Natural killer cell (primary cell): ENCODE measurements at regions not wholly inside any gene's neighbourhood (a gene's known extent, or its start where the extent isn't known, plus 50 kb on each side); places are given as distances from the start of the nearest gene placed in this dataset.

Experiments used
- ATAC-seq, 3 donors: fragments of 150-1000 bp in 2 of 3; fragments of 200-7000 bp in 1 of 3; cut with Tn5 transposase; 1 replicate in 1 of 3; 2 replicates in 2 of 3; pipeline ENCODE4 v1.10.0; 2021; ENCODE audit warnings: mild to moderate bottlenecking in 2 of 3, moderate library complexity in 2 of 3
- DNase-seq, 2 donors: peaks; one replicate each; pipeline versions ENCODE4 v3.0.0 to v3.0.0-alpha.2; 2013 to 2021; ENCODE audit warnings: mixed read lengths in 1 of 2
- H3K27ac ChIP-seq: one replicate; pipeline ENCODE4 v1.5.1; 2013; ENCODE audit warnings: mild to moderate bottlenecking, low read length
- H3K27me3 ChIP-seq: one replicate; pipeline ENCODE4 v1.6.1; 2013; ENCODE audit warnings: low read length; ENCODE audit not compliant: control insufficient read depth, insufficient read depth
- H3K36me3 ChIP-seq: one replicate; pipeline ENCODE4 v1.6.1; 2013; ENCODE audit warnings: low read length; ENCODE audit not compliant: control insufficient read depth, insufficient read depth
- H3K4me1 ChIP-seq: one replicate; pipeline ENCODE4 v1.6.1; 2013; ENCODE audit warnings: low read length; ENCODE audit not compliant: control insufficient read depth, insufficient read depth
- H3K4me3 ChIP-seq: one replicate; pipeline ENCODE4 v1.5.1; 2013; ENCODE audit warnings: low read length
- H3K9me3 ChIP-seq: one replicate; pipeline ENCODE4 v1.6.1; 2013; ENCODE audit warnings: low read length; ENCODE audit not compliant: control insufficient read depth, insufficient read depth
- H3K27ac Mint-ChIP-seq, 2 donors: one replicate each; pipeline ENCODE4 v1.8.0; 2022; ENCODE audit warnings: mild to moderate bottlenecking in 2 of 2, mixed read lengths in 2 of 2, moderate library complexity in 1 of 2
- H3K27me3 Mint-ChIP-seq, 2 donors: one replicate each; pipeline ENCODE4 v1.8.0; 2022; ENCODE audit warnings: low read depth in 2 of 2, mixed read lengths in 2 of 2
- H3K36me3 Mint-ChIP-seq: one replicate; pipeline ENCODE4 v1.8.0; 2022; ENCODE audit warnings: mixed read lengths
- H3K4me1 Mint-ChIP-seq, 2 donors: one replicate each; pipeline ENCODE4 v1.8.0; 2022; ENCODE audit warnings: mixed read lengths in 2 of 2
- H3K4me3 Mint-ChIP-seq: one replicate; pipeline ENCODE4 v1.8.0; 2022; ENCODE audit warnings: mild to moderate bottlenecking, moderate library complexity, mixed read lengths
- H3K9me3 Mint-ChIP-seq, 2 donors: one replicate each; pipeline ENCODE4 v1.8.0; 2022; ENCODE audit warnings: mixed read lengths in 2 of 2
- WGBS: methylation state at CpG from one replicate; pipeline ENCODE4 v1.1.7; 2013; ENCODE audit warnings: missing lambda C conversion rate; ENCODE audit not compliant: insufficient coverage; 5-methylcytosine and 5-hydroxymethylcytosine counted together
- intact Hi-C: fragments of 100-400 bp; cut with micrococcal nuclease; formaldehyde crosslinking; loops from one replicate; pipeline ENCODE4 v1.14.2; 2022
- TF ChIP-seq, protein P1 (sequence below): fragments of 200-600 bp; IDR thresholded peaks from one replicate; pipeline ENCODE4 v1.8.0; 2022; ENCODE audit warnings: antibody characterized with exemption

DNA sequence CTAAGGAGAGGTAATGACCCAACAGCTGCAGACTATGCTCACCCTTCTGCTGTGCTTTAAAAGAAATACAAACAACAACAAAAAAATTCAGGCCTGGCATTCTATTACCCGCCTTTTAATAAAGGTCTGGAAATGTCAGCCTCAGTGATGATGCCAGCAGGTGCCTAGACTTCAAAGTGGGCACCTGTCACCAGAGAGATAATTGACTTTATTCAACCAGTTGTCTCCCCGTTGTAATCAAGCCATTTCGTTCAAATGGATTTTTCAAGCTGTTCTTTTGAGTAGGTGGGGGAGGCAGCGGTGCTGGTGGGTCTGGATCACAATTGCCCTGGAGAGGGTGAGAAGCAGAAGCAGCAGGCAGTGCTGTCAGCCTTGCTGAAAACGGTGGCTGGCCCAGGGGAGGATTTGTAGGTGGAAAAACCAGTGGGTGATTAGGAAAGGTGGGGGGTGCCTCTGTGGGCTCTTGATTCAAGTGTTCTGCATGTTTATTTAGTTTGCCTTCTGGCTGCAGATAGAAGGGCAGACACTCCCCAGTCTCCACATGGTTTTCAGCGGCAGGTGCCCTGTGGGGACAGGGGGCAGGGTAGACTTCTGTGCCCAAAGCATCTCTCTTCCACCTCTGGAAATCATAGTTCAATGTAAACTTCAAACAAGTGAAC lies 300.2 kb upstream of the SLCO3A1 start:
- Histone ChIP-seq H3K27ac (no peak overlapping the region), H3K27me3 (no peaks in the 10 kb centered on the region), H3K4me3 (no peak overlapping the region), H3K9me3 (no peaks in the 10 kb centered on the region), H3K36me3 (no peaks in the 10 kb centered on the region), H3K4me1 (no peaks in the 10 kb centered on the region)
- Mint-ChIP-seq H3K27me3 (peaks cover 0 to 10% of the 10 kb centered on the region in 2 donors), H3K36me3 (no peaks in the 10 kb centered on the region), H3K4me3 (no peak overlapping the region), H3K27ac (no peak overlapping the region), H3K4me1 (no peaks in the 10 kb centered on the region), H3K9me3 (no peaks in the 10 kb centered on the region)
- no peak for DNase-seq
- intact Hi-C loops = no loop called here
- 80% methylated on average over 6 of the region's 6 CpGs for WGBS
- no peak for ATAC-seq
- TF ChIP-seq, protein P1, sequence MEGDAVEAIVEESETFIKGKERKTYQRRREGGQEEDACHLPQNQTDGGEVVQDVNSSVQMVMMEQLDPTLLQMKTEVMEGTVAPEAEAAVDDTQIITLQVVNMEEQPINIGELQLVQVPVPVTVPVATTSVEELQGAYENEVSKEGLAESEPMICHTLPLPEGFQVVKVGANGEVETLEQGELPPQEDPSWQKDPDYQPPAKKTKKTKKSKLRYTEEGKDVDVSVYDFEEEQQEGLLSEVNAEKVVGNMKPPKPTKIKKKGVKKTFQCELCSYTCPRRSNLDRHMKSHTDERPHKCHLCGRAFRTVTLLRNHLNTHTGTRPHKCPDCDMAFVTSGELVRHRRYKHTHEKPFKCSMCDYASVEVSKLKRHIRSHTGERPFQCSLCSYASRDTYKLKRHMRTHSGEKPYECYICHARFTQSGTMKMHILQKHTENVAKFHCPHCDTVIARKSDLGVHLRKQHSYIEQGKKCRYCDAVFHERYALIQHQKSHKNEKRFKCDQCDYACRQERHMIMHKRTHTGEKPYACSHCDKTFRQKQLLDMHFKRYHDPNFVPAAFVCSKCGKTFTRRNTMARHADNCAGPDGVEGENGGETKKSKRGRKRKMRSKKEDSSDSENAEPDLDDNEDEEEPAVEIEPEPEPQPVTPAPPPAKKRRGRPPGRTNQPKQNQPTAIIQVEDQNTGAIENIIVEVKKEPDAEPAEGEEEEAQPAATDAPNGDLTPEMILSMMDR = no peak

GRCh38 chr15:91555312-91555711 lies 298.2 kb upstream of the SLCO3A1 start:
- Mint-ChIP-seq H3K36me3 (no peaks in the 10 kb centered on the region), H3K27me3 (peaks cover 0 to 10% of the 10 kb centered on the region in 2 donors), H3K4me1 (no peaks in the 10 kb centered on the region), H3K27ac (no peak overlapping the region), H3K4me3 (no peak overlapping the region), H3K9me3 (no peaks in the 10 kb centered on the region)
- Histone ChIP-seq H3K36me3 (no peaks in the 10 kb centered on the region), H3K9me3 (no peaks in the 10 kb centered on the region), H3K27ac (no peak overlapping the region), H3K4me1 (no peaks in the 10 kb centered on the region), H3K4me3 (no peak overlapping the region), H3K27me3 (no peaks in the 10 kb centered on the region)
- intact Hi-C loops = no loop called here
- ATAC-seq (no peak), DNase-seq (no peak)
- TF ChIP-seq, protein P1 = no peak
- WGBS = 94% methylated on average over 4 of the region's 4 CpGs

DNA sequence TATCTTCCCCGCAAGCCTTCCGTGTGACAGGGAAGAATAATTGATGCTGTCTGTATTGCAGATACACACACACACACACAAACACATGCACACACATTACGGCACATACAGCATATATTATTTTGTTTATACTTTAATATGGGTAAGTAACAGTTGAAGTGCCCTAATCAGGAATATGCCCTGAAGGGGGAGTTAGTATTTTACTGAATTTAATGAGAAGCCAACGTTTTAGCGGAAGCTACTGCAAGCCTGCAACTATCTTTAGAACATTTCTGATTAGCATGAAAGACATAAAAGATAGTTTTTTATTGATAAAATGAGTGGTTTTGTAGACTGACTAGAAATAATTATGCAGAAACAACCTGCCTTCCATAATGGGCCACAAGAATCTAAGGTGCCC lies 296.6 kb upstream of the SLCO3A1 start:
- Histone ChIP-seq H3K4me1 (no peaks in the 10 kb centered on the region), H3K9me3 (no peaks in the 10 kb centered on the region), H3K4me3 (no peak overlapping the region), H3K27me3 (no peaks in the 10 kb centered on the region), H3K36me3 (no peaks in the 10 kb centered on the region), H3K27ac (no peak overlapping the region)
- Mint-ChIP-seq H3K4me1 (no peaks in the 10 kb centered on the region), H3K4me3 (no peak overlapping the region), H3K27ac (no peak overlapping the region), H3K27me3 (peaks cover 2 to 19% of the 10 kb centered on the region in 2 donors), H3K9me3 (no peaks in the 10 kb centered on the region), H3K36me3 (no peaks in the 10 kb centered on the region)
- ATAC-seq (no peak), DNase-seq (no peak)
- TF ChIP-seq, protein P1 = no peak
- intact Hi-C loops = no loop called here
- WGBS = 83% methylated on average over 2 of the region's 5 CpGs

DNA sequence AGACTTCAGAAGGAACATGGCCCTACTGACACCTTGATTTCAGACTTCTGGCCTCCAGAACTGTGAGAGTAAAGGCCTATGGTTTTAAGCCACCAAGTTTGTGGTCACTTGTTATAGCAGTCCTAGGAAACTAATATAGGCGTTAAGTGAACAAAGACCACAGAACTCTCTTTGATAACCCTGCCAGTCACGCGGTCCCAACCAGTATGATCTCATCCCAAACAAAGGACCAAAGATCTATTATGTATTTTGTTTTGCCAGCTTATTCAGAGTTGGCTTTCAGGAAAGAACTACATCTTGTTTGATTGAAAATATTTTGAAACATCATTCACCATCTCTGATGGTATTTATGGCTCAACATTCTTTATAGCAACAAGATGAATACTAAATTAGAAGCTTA lies 294.4 kb upstream of the SLCO3A1 start:
- Mint-ChIP-seq H3K9me3 (no peaks in the 10 kb centered on the region), H3K4me3 (no peak overlapping the region), H3K27ac (no peak overlapping the region), H3K4me1 (no peaks in the 10 kb centered on the region), H3K27me3 (peaks cover 6 to 41% of the 10 kb centered on the region in 2 donors), H3K36me3 (no peaks in the 10 kb centered on the region)
- TF ChIP-seq, protein P1 = no peak
- intact Hi-C loops = no loop called here
- DNase-seq (no peak), ATAC-seq (no peak)
- no peaks in the 10 kb centered on the region for H3K4me1 ChIP-seq
- H3K4me3 ChIP-seq = no peak overlapping the region
- no peaks in the 10 kb centered on the region for H3K36me3 ChIP-seq
- WGBS = 67% methylated on average over 3 of the region's 3 CpGs
- no peaks in the 10 kb centered on the region for H3K9me3 ChIP-seq
- no peak overlapping the region for H3K27ac ChIP-seq
- peaks cover 2% of the 10 kb centered on the region for H3K27me3 ChIP-seq
